ENCODE measurements at regions not wholly inside any gene's neighbourhood (a gene's known extent, or its start where the extent isn't known, plus 50 kb on each side); places are given as distances from the start of the nearest gene placed in this dataset.

DNA sequence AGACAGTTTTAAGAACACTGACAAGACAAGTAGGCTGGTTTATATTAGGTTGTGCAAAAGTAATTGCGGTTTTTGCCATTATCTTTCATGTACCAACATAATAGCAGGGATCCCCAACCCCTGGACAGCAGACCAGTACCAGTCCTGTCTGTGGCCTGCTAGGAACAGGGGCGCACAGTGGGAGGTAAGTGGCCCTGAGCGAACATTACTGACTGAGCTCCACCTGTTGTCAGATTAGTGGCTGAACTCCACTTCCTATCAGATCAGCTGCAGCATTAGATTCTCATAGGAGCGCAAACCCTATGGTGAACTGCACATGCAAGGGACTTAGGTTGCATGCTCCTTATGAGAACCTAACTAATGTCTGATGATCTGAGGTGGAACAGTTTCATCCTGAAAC is 921.9 kb downstream of the CCDC85A start:
- no peaks in the 10 kb centered on the region for H3K27me3 Mint-ChIP-seq

DNA sequence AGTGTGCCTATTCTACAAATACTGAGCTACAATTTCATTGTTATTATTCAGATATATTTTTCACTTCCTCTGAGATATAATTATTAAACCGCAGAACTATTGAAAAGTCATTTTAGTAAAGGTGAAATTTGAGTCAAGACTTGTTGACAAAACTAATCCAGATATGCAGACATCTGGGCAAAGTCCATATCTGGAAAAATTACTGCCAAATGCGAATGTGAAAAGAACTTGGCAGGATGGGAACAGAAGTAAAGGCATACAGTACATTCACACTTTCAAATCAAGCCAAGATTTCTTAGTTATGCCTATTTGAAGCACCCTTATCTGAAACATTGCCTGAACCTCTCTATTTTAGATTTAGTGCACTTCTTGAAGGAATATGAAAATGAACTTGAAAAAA is 923.6 kb downstream of the CCDC85A start:
- Mint-ChIP-seq H3K36me3 (no peaks in the 10 kb centered on the region), H3K27ac (no peak overlapping the region), H3K4me3 (no peak overlapping the region), H3K4me1 (no peaks in the 10 kb centered on the region), H3K9me3 (peaks cover 12% of the 10 kb centered on the region), H3K27me3 (no peaks in the 10 kb centered on the region)

More for the DNA sequence above, 921.9 kb downstream of the CCDC85A start:
- Mint-ChIP-seq H3K27ac (no peak overlapping the region), H3K4me1 (no peaks in the 10 kb centered on the region), H3K9me3 (peaks cover 19% of the 10 kb centered on the region), H3K36me3 (no peaks in the 10 kb centered on the region), H3K4me3 (no peak overlapping the region)

DNA sequence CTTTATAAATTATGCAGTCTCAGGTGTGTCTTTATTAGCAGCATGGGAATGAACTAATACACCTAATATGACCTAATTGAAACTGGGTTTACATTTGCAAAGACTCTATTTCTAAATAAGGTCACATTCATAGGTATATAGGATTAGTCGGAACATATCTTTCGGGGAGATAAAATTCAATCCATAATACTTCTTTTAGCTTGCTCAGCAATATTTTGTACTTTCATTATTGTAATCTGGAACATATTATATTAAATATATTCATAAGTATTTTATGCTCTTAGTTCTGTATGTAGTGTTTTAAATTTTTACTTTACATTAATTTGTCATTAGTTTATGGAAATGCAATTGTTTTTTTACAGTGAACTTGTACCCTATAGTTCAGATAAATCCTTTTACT is 927.7 kb downstream of the CCDC85A start:
- H3K27me3 Mint-ChIP-seq = no peaks in the 10 kb centered on the region
- no peak overlapping the region for H3K4me3 Mint-ChIP-seq
- peaks cover 10% of the 10 kb centered on the region for H3K9me3 Mint-ChIP-seq
- H3K27ac Mint-ChIP-seq = no peak overlapping the region
- H3K36me3 Mint-ChIP-seq = no peaks in the 10 kb centered on the region
- no peaks in the 10 kb centered on the region for H3K4me1 Mint-ChIP-seq

DNA sequence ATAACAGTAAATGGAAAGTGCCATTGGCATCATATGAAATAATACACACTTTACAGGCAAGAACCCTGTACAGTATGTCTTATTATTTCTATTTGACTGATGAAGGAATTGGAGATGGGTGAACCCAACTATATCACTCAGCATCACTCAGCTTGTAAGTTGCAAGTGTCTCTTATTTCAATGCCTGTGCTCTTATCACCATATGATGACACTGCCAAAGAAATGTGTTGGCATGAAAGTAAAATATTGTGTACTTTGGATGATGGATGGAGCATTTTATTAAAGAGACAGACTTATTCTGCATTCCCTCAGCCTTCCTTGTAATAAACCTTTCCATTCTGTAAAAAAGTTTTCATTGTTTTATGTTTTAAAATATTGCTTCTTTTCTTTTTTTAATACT is 927.5 kb upstream of the VRK2 start:
- Mint-ChIP-seq H3K36me3 (no peaks in the 10 kb centered on the region), H3K27ac (no peak overlapping the region), H3K4me3 (no peak overlapping the region), H3K4me1 (no peaks in the 10 kb centered on the region), H3K9me3 (peaks cover 6% of the 10 kb centered on the region), H3K27me3 (no peaks in the 10 kb centered on the region)

DNA sequence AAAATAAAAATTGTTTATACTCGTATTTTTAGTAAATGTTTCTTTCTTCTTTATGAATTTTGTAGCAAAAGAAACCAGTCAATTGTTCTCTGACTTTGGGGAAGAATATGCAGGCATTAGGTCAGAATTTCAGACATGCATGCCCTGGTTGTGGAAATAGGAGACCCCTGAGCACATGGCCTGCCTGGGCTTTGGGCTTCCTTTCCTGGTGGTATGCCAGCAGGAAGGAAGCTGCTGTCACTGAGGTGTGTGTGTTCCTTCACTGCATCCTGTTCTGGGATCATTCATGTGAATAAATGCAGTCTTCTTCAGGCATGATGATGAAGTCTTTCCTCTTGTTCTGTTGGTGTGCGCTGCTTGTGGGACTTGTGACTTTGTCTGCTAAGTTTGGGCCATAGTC is 920.2 kb upstream of the VRK2 start:
- Mint-ChIP-seq H3K4me3 (no peak overlapping the region), H3K36me3 (no peaks in the 10 kb centered on the region), H3K27ac (no peak overlapping the region), H3K9me3 (peaks cover 4% of the 10 kb centered on the region), H3K4me1 (no peaks in the 10 kb centered on the region), H3K27me3 (no peaks in the 10 kb centered on the region)

DNA sequence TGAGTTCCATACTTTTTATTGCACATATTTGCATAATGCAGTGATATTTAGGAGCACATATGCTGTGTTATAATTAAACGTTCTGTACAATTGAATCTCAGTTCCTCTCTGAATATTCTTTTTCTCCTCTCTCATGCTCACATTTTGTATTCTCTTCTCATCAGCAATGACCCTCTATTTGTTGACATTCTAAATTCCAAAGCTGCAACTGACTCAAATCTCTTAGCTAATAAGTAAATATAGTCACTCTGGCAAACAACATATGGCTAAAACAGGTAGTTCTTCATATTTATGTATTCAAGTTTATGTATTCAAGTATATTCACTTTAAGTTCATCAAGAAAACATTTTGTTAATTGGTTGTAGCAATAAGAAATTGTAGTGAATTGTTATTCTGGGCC is 907.4 kb upstream of the VRK2 start:
- Mint-ChIP-seq H3K27me3 (no peaks in the 10 kb centered on the region), H3K9me3 (peaks cover 6% of the 10 kb centered on the region), H3K27ac (no peak overlapping the region), H3K36me3 (no peaks in the 10 kb centered on the region), H3K4me1 (no peaks in the 10 kb centered on the region), H3K4me3 (no peak overlapping the region)

DNA sequence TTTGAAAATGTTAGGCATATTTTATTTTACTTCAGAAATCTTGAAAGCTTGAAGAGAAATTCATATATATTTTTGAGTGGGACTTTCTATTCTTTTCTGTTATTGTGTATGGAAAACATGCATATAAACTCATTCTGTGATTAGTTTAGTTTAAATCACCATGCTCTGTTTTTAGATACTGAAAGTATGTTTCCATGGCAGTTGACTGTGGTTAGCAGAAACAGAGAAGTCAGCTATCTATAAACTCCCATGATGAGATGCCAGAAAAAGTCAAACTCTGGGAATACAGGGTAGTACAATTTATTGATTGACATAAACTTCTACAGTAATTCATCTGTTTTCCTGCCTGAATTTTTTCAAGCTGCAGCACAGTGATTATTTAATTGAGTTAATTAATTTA is 905.3 kb upstream of the VRK2 start:
- Mint-ChIP-seq H3K27me3 (no peaks in the 10 kb centered on the region), H3K36me3 (peaks cover 2% of the 10 kb centered on the region), H3K27ac (no peak overlapping the region), H3K4me1 (no peaks in the 10 kb centered on the region), H3K9me3 (peaks cover 13% of the 10 kb centered on the region), H3K4me3 (no peak overlapping the region)

DNA sequence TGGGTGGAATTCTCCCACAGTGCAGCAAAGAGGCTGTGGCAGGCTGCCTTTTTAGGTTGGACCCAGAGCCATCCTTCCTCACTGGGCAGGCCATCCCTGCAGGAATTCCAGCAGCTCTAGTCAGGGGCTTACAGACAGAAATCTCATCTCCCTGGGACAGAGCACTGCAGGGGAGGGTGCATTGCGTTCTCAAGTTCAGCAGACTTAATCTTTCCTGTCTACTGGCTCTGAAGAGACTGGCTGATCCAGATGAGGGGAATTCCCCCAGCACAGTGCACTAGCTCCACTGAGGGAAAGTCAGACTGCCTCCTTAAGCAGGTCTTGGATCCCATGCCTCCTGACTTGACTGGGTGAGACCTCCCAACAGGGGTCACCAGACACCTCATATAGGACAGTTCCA is 899.7 kb upstream of the VRK2 start:
- H3K9me3 Mint-ChIP-seq = peaks cover 27% of the 10 kb centered on the region

DNA sequence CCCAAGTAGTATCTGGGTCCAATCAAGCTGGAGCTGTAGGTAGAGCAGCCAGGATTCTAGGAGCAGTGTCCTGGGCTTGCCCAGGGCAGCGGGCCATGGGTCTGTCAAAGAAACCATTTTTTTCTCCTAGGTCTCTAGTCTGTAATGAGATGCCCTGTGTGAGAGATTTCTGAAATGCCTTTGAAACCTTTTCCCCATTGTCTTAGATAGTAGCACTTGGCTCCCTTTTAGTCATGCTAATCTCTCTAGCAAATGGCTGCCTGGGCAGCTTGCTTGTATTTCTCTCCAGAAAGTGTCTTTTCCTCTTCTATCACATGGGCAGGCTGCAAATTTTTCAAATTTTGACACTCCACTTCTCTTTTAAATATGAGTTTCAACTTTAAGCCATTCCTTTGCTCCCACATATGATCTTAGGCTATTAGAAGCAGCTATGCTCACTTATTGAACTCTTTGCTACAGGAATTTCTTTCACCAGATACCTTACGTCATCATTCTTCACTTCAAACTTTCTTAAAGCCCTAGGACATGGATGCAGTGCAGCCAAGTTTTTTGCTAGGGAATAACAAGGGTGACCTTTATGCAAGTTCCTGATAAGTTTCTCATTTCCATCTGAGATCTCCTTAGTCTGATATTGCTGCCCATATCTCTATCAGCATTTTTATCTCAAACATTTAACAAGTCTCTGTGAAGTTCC is 890.2 kb upstream of the VRK2 start:
- H3K27ac Mint-ChIP-seq = no peak overlapping the region
- no peak overlapping the region for H3K4me3 Mint-ChIP-seq
- H3K36me3 Mint-ChIP-seq = no peaks in the 10 kb centered on the region
- peaks cover 10% of the 10 kb centered on the region for H3K9me3 Mint-ChIP-seq
- H3K27me3 Mint-ChIP-seq = no peaks in the 10 kb centered on the region
- no peaks in the 10 kb centered on the region for H3K4me1 Mint-ChIP-seq

More for the DNA sequence above, 899.7 kb upstream of the VRK2 start:
- no peaks in the 10 kb centered on the region for H3K4me1 Mint-ChIP-seq
- H3K36me3 Mint-ChIP-seq = peaks cover 2% of the 10 kb centered on the region
- no peaks in the 10 kb centered on the region for H3K27me3 Mint-ChIP-seq
- H3K4me3 Mint-ChIP-seq = no peak overlapping the region
- H3K27ac Mint-ChIP-seq = no peak overlapping the region

DNA sequence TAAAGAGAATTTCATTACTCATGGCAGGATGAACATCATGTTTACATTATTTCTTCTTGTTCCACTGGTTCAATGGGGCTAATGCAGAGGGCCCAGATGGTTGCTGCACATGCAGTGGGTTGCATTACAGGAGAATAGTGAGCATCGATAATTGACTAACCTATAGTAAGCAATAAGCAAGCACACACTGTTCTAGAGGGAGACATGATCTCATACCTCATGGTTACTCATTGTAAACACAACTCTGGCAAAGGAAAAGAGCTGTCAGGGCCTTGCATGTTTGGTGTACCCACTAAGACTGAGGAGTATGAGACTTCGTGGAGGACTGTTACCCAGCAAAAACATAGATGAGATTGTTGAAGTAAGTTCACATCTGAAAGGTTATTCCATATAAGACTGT is 885.6 kb upstream of the VRK2 start:
- H3K4me1 Mint-ChIP-seq = no peaks in the 10 kb centered on the region
- no peak overlapping the region for H3K27ac Mint-ChIP-seq
- H3K36me3 Mint-ChIP-seq = no peaks in the 10 kb centered on the region
- H3K4me3 Mint-ChIP-seq = no peak overlapping the region
- no peaks in the 10 kb centered on the region for H3K27me3 Mint-ChIP-seq
- peaks cover 10% of the 10 kb centered on the region for H3K9me3 Mint-ChIP-seq

DNA sequence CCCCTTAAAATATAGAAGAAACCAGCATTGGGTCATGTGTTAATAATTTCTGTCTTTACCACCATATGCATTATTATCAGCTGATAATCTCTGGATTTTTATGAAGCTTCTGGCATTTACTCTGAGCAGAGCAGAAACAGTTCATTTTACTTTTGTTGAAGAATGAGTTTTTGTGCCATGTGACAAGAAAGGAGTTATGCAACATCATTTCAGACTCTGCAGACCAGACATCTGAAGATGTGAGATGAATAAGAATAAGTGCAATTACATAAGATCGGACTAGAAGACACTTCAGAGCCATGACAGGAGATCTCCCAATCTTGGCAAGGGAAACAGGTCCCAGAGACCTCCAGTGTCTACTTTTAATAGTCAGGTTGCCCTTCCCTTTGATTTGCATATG is 869.4 kb upstream of the VRK2 start:
- Mint-ChIP-seq H3K27ac (no peak overlapping the region), H3K4me1 (no peaks in the 10 kb centered on the region), H3K36me3 (no peaks in the 10 kb centered on the region), H3K9me3 (peaks cover 11% of the 10 kb centered on the region), H3K27me3 (no peaks in the 10 kb centered on the region), H3K4me3 (no peak overlapping the region)

DNA sequence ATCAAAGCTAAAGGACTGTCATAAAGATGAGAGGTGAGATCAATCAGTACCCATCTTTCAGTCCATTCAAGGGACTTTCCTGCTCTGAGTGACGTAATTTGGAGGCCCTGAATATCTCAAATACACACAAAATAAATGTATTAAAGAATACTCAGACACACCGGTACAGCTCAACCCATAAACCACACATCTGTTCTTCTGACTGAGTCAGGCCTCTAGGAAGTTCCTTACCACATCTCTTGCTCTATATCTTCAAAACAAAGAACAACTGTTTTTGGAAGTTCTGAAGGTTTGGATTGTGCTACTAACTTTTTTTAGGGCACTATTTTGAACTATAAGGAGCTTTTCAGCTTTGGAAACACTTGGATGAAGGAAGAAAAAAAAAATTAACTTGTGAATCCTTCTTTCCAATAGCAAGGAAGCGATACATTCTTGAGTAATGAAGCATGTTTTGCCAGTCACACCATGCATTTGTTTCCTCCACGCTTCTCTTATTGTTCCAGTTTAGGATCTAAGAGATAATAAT is 866.5 kb upstream of the VRK2 start:
- Mint-ChIP-seq H3K9me3 (peaks cover 5% of the 10 kb centered on the region), H3K36me3 (no peaks in the 10 kb centered on the region), H3K27me3 (no peaks in the 10 kb centered on the region), H3K4me1 (no peaks in the 10 kb centered on the region), H3K4me3 (no peak overlapping the region), H3K27ac (no peak overlapping the region)

DNA sequence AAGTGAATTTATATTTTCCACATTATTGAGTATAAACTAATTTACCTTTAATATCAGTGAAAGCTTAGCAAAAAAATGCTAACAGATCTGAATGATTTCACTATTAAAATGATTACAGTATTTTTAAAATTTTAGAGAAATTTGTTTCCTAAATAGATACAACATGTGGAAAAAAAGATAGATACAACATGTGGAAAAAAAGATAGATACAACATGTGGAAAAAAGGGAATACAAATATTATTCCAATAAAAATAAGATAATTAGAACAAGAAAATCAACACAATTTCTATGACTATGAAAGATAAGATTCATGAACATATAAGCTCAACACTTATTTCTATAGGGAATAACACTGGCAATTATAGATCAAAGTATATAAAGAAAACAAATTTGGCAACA is 865.9 kb upstream of the VRK2 start:
- H3K4me1 Mint-ChIP-seq = no peaks in the 10 kb centered on the region
- H3K4me3 Mint-ChIP-seq = no peak overlapping the region
- H3K36me3 Mint-ChIP-seq = no peaks in the 10 kb centered on the region
- no peaks in the 10 kb centered on the region for H3K27me3 Mint-ChIP-seq
- H3K27ac Mint-ChIP-seq = no peak overlapping the region
- peaks cover 5% of the 10 kb centered on the region for H3K9me3 Mint-ChIP-seq

DNA sequence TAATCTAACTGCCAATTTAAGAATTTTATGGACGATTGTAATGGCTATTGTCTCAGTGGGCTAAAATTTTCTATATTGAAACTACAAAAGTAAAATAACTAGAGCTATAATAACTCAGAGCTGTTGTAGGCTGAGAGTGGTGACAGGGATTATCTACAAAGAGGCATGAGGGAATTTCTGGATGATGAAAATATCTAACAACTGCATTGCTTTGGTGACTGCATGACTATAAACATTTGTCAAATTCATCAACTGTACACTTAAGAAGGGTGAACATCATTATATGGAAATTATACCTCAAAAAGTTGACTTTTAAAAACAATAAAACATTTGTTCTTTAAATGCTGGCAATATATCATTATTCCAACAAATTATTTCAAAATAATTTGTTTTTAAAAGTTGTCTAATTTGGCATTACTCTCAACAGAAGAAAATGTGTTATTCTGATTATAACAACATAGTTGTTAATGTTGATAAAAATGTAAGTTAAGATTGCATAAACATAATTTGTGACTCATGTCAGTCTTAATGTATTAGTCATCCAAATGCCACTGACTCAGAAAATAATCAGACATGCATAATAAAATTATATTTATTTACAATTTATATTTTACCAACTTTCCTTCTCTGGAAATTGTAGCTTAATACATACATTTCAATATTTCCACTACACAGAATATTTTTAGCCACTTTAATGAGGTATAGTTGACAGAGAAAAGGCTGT is 865.1 kb upstream of the VRK2 start:
- peaks cover 5% of the 10 kb centered on the region for H3K9me3 Mint-ChIP-seq
- no peak overlapping the region for H3K4me3 Mint-ChIP-seq
- no peaks in the 10 kb centered on the region for H3K27me3 Mint-ChIP-seq
- H3K27ac Mint-ChIP-seq = no peak overlapping the region
- no peaks in the 10 kb centered on the region for H3K36me3 Mint-ChIP-seq
- H3K4me1 Mint-ChIP-seq = no peaks in the 10 kb centered on the region

DNA sequence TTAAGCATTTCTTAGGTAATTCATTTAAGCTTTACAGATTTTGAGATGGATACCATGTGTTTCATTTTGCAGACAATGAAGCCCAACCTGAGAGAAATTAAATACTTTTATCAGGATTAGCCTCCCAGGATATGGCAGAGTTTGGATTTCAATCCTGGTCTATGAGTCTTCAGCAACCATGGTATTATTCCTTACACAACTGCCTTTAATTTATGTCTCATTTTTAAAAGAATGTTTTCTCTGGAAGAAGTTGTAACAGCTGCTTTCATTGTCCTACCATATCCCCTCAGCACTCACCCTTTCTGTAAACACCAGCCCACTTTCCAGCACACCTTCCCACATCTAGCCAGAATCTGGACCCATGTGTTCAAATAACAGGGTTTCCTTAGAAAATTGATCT is 863.7 kb upstream of the VRK2 start:
- no peaks in the 10 kb centered on the region for H3K4me1 Mint-ChIP-seq
- no peak overlapping the region for H3K27ac Mint-ChIP-seq
- H3K36me3 Mint-ChIP-seq = no peaks in the 10 kb centered on the region
- no peak overlapping the region for H3K4me3 Mint-ChIP-seq
- H3K27me3 Mint-ChIP-seq = no peaks in the 10 kb centered on the region
- H3K9me3 Mint-ChIP-seq = peaks cover 5% of the 10 kb centered on the region

DNA sequence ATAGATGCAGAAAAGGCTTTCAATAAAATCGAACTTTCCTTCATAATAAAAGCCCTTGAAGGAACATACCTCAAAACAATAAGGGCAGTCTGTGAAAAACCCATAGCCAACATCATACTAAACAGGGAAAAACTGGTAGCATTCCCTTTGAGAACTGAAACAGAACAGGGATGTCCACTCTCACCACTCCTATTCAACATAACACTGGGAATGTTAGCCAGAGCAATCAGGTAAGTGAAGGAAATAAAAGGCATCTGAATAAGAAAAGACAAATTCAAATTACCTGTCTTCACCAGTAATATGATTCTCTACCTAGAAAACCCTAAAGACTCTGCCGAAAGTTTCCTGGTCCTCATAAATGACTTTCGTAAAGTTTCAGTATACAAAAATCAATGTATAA is 861.0 kb upstream of the VRK2 start:
- Mint-ChIP-seq H3K27me3 (no peaks in the 10 kb centered on the region), H3K36me3 (no peaks in the 10 kb centered on the region), H3K4me3 (no peak overlapping the region), H3K4me1 (no peaks in the 10 kb centered on the region), H3K9me3 (no peaks in the 10 kb centered on the region), H3K27ac (no peak overlapping the region)

Measured in activated naive CD4-positive, alpha-beta T cell treated with anti-CD3 and anti-CD28 coated beads, Interleukin-2, amount 50 U/mL, for 24 hours (primary cell).